Endothelial cell of umbilical vein (primary cell): ENCODE measurements at regions not wholly inside any gene's neighbourhood (a gene's known extent, or its start where the extent isn't known, plus 50 kb on each side); places are given as distances from the start of the nearest gene placed in this dataset.

Source experiments
- BruUV-seq: library from RNA; stranded (reverse); fragments of 400-500 nt; replicated peaks from 2 replicates; lab custom pipeline; 2021; lab: Mats Ljungman, UMichigan
- CTCF ChIA-PET: fragments of 300-600, 350-600 bp; sonication (Branson Sonifier 250); formaldehyde crosslinking; loops from one replicate; lab custom pipeline; 2021; ENCODE audit warnings: antibody characterized with exemption, inconsistent platforms; lab: Charles Lee
- POLR2A ChIA-PET: fragments of 300-600, 350-600 bp; sonication (Branson Sonifier 250); formaldehyde crosslinking; loops from one replicate; lab custom pipeline; 2021; ENCODE audit warnings: antibody characterized with exemption, inconsistent platforms; lab: Charles Lee
- DNase-seq: peaks from one replicate; pipeline ENCODE4 v3.0.0-alpha.2; 2011; ENCODE audit warnings: low read depth, low spot score
- FAIRE-seq: peaks from 2 replicates; lab custom pipeline; 2011; peaks lifted over from hg19 to GRCh38; lab: Jason Lieb, UNC
- H2AFZ ChIP-seq: 2 replicates; pipeline ENCODE4 v1.6.0; 2012; ENCODE audit warnings: low read depth, low read length, control low read depth, inconsistent platforms
- H3K27ac ChIP-seq: 2 replicates; pipeline ENCODE4 v1.5.1; 2011; ENCODE audit warnings: low read depth, mild to moderate bottlenecking, control low read depth, low read length, moderate library complexity; ENCODE audit not compliant: insufficient read depth
- H3K27me3 ChIP-seq, 2 experiments: 2 replicates each; pipeline versions ENCODE4 v1.6.0 to v1.6.1; 2011; ENCODE audit warnings: low read length in 2 of 2, mixed read lengths in 1 of 2; ENCODE audit not compliant: control insufficient read depth in 2 of 2, insufficient read depth in 2 of 2
- H3K36me3 ChIP-seq, 2 experiments: 2 replicates in 1 of 2; 3 replicates in 1 of 2; pipeline ENCODE4 v1.5.1; 2011; ENCODE audit warnings: low read length in 2 of 2, mild to moderate bottlenecking in 1 of 2, moderate library complexity in 1 of 2; ENCODE audit not compliant: control insufficient read depth in 2 of 2, insufficient read depth in 2 of 2; ENCODE audit errors: extremely low read depth in 1 of 2
- H3K4me1 ChIP-seq: 3 replicates; pipeline ENCODE4 v1.5.1; 2011; ENCODE audit warnings: mild to moderate bottlenecking, low read length; ENCODE audit not compliant: control insufficient read depth, insufficient read depth; ENCODE audit errors: extremely low read depth
- H3K4me2 ChIP-seq: 2 replicates; pipeline ENCODE4 v1.6.1; 2011; ENCODE audit warnings: low read length, control low read depth, mixed read lengths; ENCODE audit not compliant: insufficient read depth
- H3K4me3 ChIP-seq, 3 experiments: fragments of 200-600 bp in 1 of 3; sonication (generic), shearing (Covaris generic) in 1 of 3; replicated peaks in 1 of 3; 2 replicates each; pipeline ENCODE4 v1.5.1; 2011 to 2016; ENCODE audit warnings: control low read depth in 3 of 3, low read length in 3 of 3, mild to moderate bottlenecking in 2 of 3, inconsistent platforms in 1 of 3, low read depth in 1 of 3, moderate library complexity in 1 of 3; ENCODE audit not compliant: insufficient read depth in 1 of 3
- H3K79me2 ChIP-seq: 2 replicates; pipeline ENCODE4 v1.6.0; 2012; ENCODE audit warnings: low read length, inconsistent platforms; ENCODE audit not compliant: control insufficient read depth, insufficient read depth
- H3K9ac ChIP-seq: replicated peaks from 2 replicates; pipeline ENCODE3; 2011; ENCODE audit warnings: low read length, control low read depth; ENCODE audit not compliant: insufficient read depth; ENCODE audit errors: extremely low read depth
- H3K9me1 ChIP-seq: replicated peaks from 3 replicates; pipeline ENCODE4 v1.6.0; 2011; ENCODE audit warnings: mild to moderate bottlenecking, low read length; ENCODE audit not compliant: control insufficient read depth, insufficient read depth; ENCODE audit errors: extremely low read depth
- H3K9me3 ChIP-seq: replicated peaks from 2 replicates; pipeline ENCODE4 v1.5.1; 2012; ENCODE audit warnings: low read length, inconsistent platforms; ENCODE audit not compliant: control insufficient read depth, insufficient read depth
- H4K20me1 ChIP-seq: replicated peaks from 2 replicates; pipeline ENCODE3; 2011; ENCODE audit warnings: mild to moderate bottlenecking, low read length; ENCODE audit not compliant: control insufficient read depth, insufficient read depth; ENCODE audit errors: extremely low read depth
- EZH2 ChIP-seq: IDR thresholded peaks from 2 replicates; pipeline ENCODE4 v1.6.1; 2012; ENCODE audit warnings: borderline replicate concordance, low read depth, mild to moderate bottlenecking, moderate library complexity, low read length, inconsistent platforms; ENCODE audit not compliant: severe bottlenecking
- FOS ChIP-seq: IDR thresholded peaks from 2 replicates; pipeline ENCODE4 v1.6.1; 2011; ENCODE audit warnings: mild to moderate bottlenecking, low read length, moderate library complexity, borderline replicate concordance; ENCODE audit not compliant: insufficient read depth
- GATA2 ChIP-seq: IDR thresholded peaks from 2 replicates; pipeline ENCODE4 v1.7.0; 2011; ENCODE audit warnings: low read depth, mild to moderate bottlenecking, moderate library complexity, mixed read lengths, low read length; ENCODE audit not compliant: insufficient read length, insufficient read depth
- JUN ChIP-seq: IDR thresholded peaks from 2 replicates; pipeline ENCODE4 v1.6.1; 2011; ENCODE audit warnings: borderline replicate concordance, low read depth; ENCODE audit not compliant: insufficient read length, insufficient read depth
- MYC ChIP-seq: IDR thresholded peaks from one replicate; pipeline ENCODE4 v1.6.1; 2011; ENCODE audit warnings: mild to moderate bottlenecking, low read depth, low read length
- POLR2A ChIP-seq: IDR thresholded peaks from 2 replicates; pipeline ENCODE4 v1.6.1; 2012; ENCODE audit warnings: low read depth, mild to moderate bottlenecking, control low read depth, low read length
- POLR2AphosphoS5 ChIP-seq: IDR thresholded peaks from 2 replicates; pipeline ENCODE4 v1.6.1; 2012; ENCODE audit warnings: low read depth, mild to moderate bottlenecking, control low read depth, low read length, moderate library complexity; ENCODE audit not compliant: insufficient read depth
- dilution Hi-C: fragments of 300-500 bp; cut with MboI; formaldehyde crosslinking; loops from one replicate; pipeline ENCODE4 v1.15.0; 2019; ENCODE audit warnings: low sequenced_read_pairs; ENCODE audit not compliant: extremely low pct_ligation_motif_present
- intact Hi-C: fragments of 100-400 bp; cut with micrococcal nuclease; formaldehyde crosslinking; loops from one replicate; pipeline ENCODE4 v1.10.0; 2022
- TF ChIP-seq, protein P1 (sequence below), 2 donors: IDR thresholded peaks; 1 replicate in 1 of 2; 2 replicates in 1 of 2; pipeline ENCODE4 v1.5.1; 2011; ENCODE audit warnings: low read length in 2 of 2, mild to moderate bottlenecking in 2 of 2, moderate library complexity in 2 of 2, control low read depth in 1 of 2, inconsistent platforms in 1 of 2, low read depth in 1 of 2; ENCODE audit not compliant: insufficient read depth in 1 of 2; ENCODE audit errors: extremely low read depth in 1 of 2
- TF ChIP-seq, protein P2 (sequence below): IDR thresholded peaks from 2 replicates; pipeline ENCODE4 v1.6.1; 2011; ENCODE audit not compliant: insufficient read depth, insufficient read length

DNA sequence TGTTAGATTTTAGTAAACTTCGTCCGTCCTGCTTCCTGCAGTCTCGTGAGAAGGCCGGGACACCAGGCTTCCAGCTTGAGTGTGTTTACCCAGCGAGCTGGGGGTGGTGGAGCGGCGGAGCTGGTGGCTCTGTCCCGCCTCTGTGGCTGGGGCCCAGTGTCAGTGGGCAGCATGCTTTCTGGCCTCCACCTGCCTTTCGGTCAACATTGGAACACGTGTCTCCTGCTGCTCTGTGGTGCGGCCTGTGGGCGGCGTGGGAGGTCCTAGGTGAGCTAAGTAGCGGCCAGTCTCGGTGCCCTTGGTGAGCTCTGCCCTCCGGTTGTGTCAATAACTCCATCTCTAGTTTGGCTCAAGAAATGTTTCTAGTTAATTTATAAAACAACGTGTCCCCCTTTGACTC, 125.9 kb downstream of the GADD45G start:
- H3K4me3 ChIP-seq: no peak overlapping the region
- no TSS peak for BruUV-seq
- H3K27ac ChIP-seq: no peak overlapping the region
- H3K9me3 ChIP-seq: no peaks in the 10 kb centered on the region
- no peaks in the 10 kb centered on the region for H4K20me1 ChIP-seq
- dilution Hi-C loops: no loop called here
- intact Hi-C loops: no loop called here
- no peak for DNase-seq
- no peak for FAIRE-seq
- H3K4me2 ChIP-seq: no peak overlapping the region
- no peaks in the 10 kb centered on the region for H3K36me3 ChIP-seq
- H3K9me1 ChIP-seq: no peaks in the 10 kb centered on the region
- no peak overlapping the region for H2AFZ ChIP-seq
- no peaks in the 10 kb centered on the region for H3K79me2 ChIP-seq
- no peaks in the 10 kb centered on the region for H3K27me3 ChIP-seq
- CTCF ChIA-PET: interaction anchor here (2.0 kb wide), 1 partner anchor 128 kb away, joined by 5 read pairs; no protein-coding TSS in a partner anchor
- TF ChIP-seq POLR2A (no peak), JUN (no peak), FOS (no peak), GATA2 (no peak), EZH2 (no peak), POLR2AphosphoS5 (no peak), MYC (no peak)
- TF ChIP-seq, protein P1, sequence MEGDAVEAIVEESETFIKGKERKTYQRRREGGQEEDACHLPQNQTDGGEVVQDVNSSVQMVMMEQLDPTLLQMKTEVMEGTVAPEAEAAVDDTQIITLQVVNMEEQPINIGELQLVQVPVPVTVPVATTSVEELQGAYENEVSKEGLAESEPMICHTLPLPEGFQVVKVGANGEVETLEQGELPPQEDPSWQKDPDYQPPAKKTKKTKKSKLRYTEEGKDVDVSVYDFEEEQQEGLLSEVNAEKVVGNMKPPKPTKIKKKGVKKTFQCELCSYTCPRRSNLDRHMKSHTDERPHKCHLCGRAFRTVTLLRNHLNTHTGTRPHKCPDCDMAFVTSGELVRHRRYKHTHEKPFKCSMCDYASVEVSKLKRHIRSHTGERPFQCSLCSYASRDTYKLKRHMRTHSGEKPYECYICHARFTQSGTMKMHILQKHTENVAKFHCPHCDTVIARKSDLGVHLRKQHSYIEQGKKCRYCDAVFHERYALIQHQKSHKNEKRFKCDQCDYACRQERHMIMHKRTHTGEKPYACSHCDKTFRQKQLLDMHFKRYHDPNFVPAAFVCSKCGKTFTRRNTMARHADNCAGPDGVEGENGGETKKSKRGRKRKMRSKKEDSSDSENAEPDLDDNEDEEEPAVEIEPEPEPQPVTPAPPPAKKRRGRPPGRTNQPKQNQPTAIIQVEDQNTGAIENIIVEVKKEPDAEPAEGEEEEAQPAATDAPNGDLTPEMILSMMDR (IDR thresholded peaks at IDR 0.05; ENCODE audit: extremely low read depth in 1 of 2, insufficient read depth in 1 of 2, low read depth in 1 of 2, low read length in 2 of 2): no peak
- TF ChIP-seq, protein P2, sequence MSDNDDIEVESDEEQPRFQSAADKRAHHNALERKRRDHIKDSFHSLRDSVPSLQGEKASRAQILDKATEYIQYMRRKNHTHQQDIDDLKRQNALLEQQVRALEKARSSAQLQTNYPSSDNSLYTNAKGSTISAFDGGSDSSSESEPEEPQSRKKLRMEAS: no peak
- H3K4me1 ChIP-seq: peaks cover 11% of the 10 kb centered on the region
- no peak overlapping the region for H3K9ac ChIP-seq
- POLR2A ChIA-PET: no interaction called here
